Activated T-helper 2 cell treated with anti-CD3 and anti-CD28 coated beads, Interferon-gamma antibody, Interleukin-2, Interleukin-4, amounts not matched to agents 10 μg/mL and 5 μg/mL and 100 μg/mL, durations not matched to agents 14 hours and 24 hours and 36 hours (primary cell): ENCODE measurements at regions not wholly inside any gene's neighbourhood (a gene's known extent, or its start where the extent isn't known, plus 50 kb on each side); places are given as distances from the start of the nearest gene placed in this dataset.

Experiments
- DNase-seq: peaks from one replicate; pipeline ENCODE4 v3.0.0; 2021; ENCODE audit warnings: low spot score
- H3K27ac Mint-ChIP-seq: one replicate; pipeline ENCODE4 v1.8.0; 2021; ENCODE audit warnings: mixed read lengths
- H3K27me3 Mint-ChIP-seq: one replicate; pipeline ENCODE4 v1.8.0; 2021; ENCODE audit warnings: low read depth, mixed read lengths
- H3K36me3 Mint-ChIP-seq: one replicate; pipeline ENCODE4 v1.8.0; 2021; ENCODE audit warnings: low read depth, mixed read lengths
- H3K4me1 Mint-ChIP-seq: one replicate; pipeline ENCODE4 v1.8.0; 2021; ENCODE audit warnings: low read depth, mixed read lengths
- H3K4me3 Mint-ChIP-seq: one replicate; pipeline ENCODE4 v1.8.0; 2021; ENCODE audit warnings: low read depth, mild to moderate bottlenecking, moderate library complexity, mixed read lengths
- H3K9me3 Mint-ChIP-seq: one replicate; pipeline ENCODE4 v1.8.0; 2021; ENCODE audit warnings: mixed read lengths
- intact Hi-C: fragments of 100-400 bp; cut with micrococcal nuclease; formaldehyde crosslinking; loops from one replicate; pipeline ENCODE4 v1.15.1; 2023

GRCh38 chr7:140235114-140235513 is 58.3 kb upstream of the KDM7A start:
- H3K36me3 Mint-ChIP-seq: no peaks in the 10 kb centered on the region
- H3K4me1 Mint-ChIP-seq: peaks cover 15% of the 10 kb centered on the region
- H3K9me3 Mint-ChIP-seq: no peaks in the 10 kb centered on the region
- H3K27me3 Mint-ChIP-seq: no peaks in the 10 kb centered on the region
- no peak overlapping the region for H3K27ac Mint-ChIP-seq
- no peak overlapping the region for H3K4me3 Mint-ChIP-seq
- DNase-seq: no peak
- intact Hi-C loops: no loop called here

- intact Hi-C loops: loop anchor here (5.0 kb wide), 2 partner anchors 144 to 171 kb away; partner anchors contain the start of gene PARP12
- Mint-ChIP-seq H3K27me3 (no peaks in the 10 kb centered on the region), H3K4me1 (peaks cover 19% of the 10 kb centered on the region), H3K27ac (no peak overlapping the region), H3K9me3 (no peaks in the 10 kb centered on the region), H3K4me3 (no peak overlapping the region), H3K36me3 (no peaks in the 10 kb centered on the region)
- DNase-seq: no peak
Observed at GRCh38 chr7:140232957-140233917, 56.5 kb upstream of the KDM7A start.

- intact Hi-C loops: loop anchor here (2.0 to 5.0 kb wide), 4 partner anchors 73 to 247 kb away; partner anchors contain the start of genes MKRN1 and PARP12
- no peak for DNase-seq
- no peaks in the 10 kb centered on the region for H3K36me3 Mint-ChIP-seq
- H3K27me3 Mint-ChIP-seq: no peaks in the 10 kb centered on the region
- H3K27ac Mint-ChIP-seq: peak overlapping the region; percentile 92
- peak overlapping the region; percentile 86 for H3K4me3 Mint-ChIP-seq
- peaks cover 22% of the 10 kb centered on the region for H3K4me1 Mint-ChIP-seq
- H3K9me3 Mint-ChIP-seq: no peaks in the 10 kb centered on the region
Observed at GRCh38 chr7:140231771-140232491, 55.1 kb upstream of the KDM7A start.

- Mint-ChIP-seq H3K27me3 (no peaks in the 10 kb centered on the region), H3K27ac (peak overlapping the region; percentile 92), H3K4me3 (peak overlapping the region; percentile 86), H3K4me1 (peaks cover 27% of the 10 kb centered on the region), H3K9me3 (no peaks in the 10 kb centered on the region), H3K36me3 (no peaks in the 10 kb centered on the region)
- intact Hi-C loops: loop anchor here (1.0 to 5.0 kb wide), 7 partner anchors 19 to 248 kb away; partner anchors contain the start of genes MKRN1 and PARP12
- peak; percentile 45 for DNase-seq
Observed at GRCh38 chr7:140230861-140231770, 54.3 kb upstream of the KDM7A start.

- intact Hi-C loops: loop anchor here (1.0 to 5.0 kb wide), 7 partner anchors 18 to 248 kb away; partner anchors contain the start of genes MKRN1 and PARP12
- peak overlapping the region; percentile 96 for H3K27ac Mint-ChIP-seq
- H3K27me3 Mint-ChIP-seq: no peaks in the 10 kb centered on the region
- peak overlapping the region; percentile 86 for H3K4me3 Mint-ChIP-seq
- no peaks in the 10 kb centered on the region for H3K9me3 Mint-ChIP-seq
- DNase-seq: peak; percentile 71
- no peaks in the 10 kb centered on the region for H3K36me3 Mint-ChIP-seq
- H3K4me1 Mint-ChIP-seq: peaks cover 33% of the 10 kb centered on the region
Observed at GRCh38 chr7:140230516-140230860, 53.7 kb upstream of the KDM7A start.

GRCh38 chr7:140229591-140230515 is 53.1 kb upstream of the KDM7A start:
- Mint-ChIP-seq H3K27me3 (no peaks in the 10 kb centered on the region), H3K27ac (peak overlapping the region; percentile 96), H3K4me3 (peak overlapping the region; percentile 86), H3K4me1 (peaks cover 37% of the 10 kb centered on the region), H3K9me3 (no peaks in the 10 kb centered on the region), H3K36me3 (no peaks in the 10 kb centered on the region)
- intact Hi-C loops: loop anchor here (1.0 to 5.0 kb wide), 7 partner anchors 18 to 249 kb away; partner anchors contain the start of genes MKRN1 and PARP12
- DNase-seq: peak; percentile 69

GRCh38 chr7:140229101-140229525 is 52.3 kb upstream of the KDM7A start:
- H3K36me3 Mint-ChIP-seq: no peaks in the 10 kb centered on the region
- intact Hi-C loops: no loop called here
- H3K4me3 Mint-ChIP-seq: peak overlapping the region; percentile 8
- H3K9me3 Mint-ChIP-seq: no peaks in the 10 kb centered on the region
- no peak for DNase-seq
- peak overlapping the region; percentile 96 for H3K27ac Mint-ChIP-seq
- no peaks in the 10 kb centered on the region for H3K27me3 Mint-ChIP-seq
- peaks cover 41% of the 10 kb centered on the region for H3K4me1 Mint-ChIP-seq
